Loucy (cell line): ENCODE measurements at regions not wholly inside any gene's neighbourhood (a gene's known extent, or its start where the extent isn't known, plus 50 kb on each side); places are given as distances from the start of the nearest gene placed in this dataset.

ENCODE experiments used
- EZH2phosphoT487 ChIP-seq: fragments of 200-600 bp; IDR thresholded peaks from 2 replicates; pipeline ENCODE4 v1.6.1; 2018; ENCODE audit warnings: antibody characterized with exemption, mild to moderate bottlenecking, moderate library complexity, borderline replicate concordance
- TF ChIP-seq, protein P1 (sequence below): fragments of 200-600 bp; sonication (generic); conservative IDR thresholded peaks from 2 replicates; pipeline ENCODE4 v1.5.1; 2014; ENCODE audit warnings: mild to moderate bottlenecking, antibody characterized with exemption, low read length

- TF ChIP-seq, protein P1, sequence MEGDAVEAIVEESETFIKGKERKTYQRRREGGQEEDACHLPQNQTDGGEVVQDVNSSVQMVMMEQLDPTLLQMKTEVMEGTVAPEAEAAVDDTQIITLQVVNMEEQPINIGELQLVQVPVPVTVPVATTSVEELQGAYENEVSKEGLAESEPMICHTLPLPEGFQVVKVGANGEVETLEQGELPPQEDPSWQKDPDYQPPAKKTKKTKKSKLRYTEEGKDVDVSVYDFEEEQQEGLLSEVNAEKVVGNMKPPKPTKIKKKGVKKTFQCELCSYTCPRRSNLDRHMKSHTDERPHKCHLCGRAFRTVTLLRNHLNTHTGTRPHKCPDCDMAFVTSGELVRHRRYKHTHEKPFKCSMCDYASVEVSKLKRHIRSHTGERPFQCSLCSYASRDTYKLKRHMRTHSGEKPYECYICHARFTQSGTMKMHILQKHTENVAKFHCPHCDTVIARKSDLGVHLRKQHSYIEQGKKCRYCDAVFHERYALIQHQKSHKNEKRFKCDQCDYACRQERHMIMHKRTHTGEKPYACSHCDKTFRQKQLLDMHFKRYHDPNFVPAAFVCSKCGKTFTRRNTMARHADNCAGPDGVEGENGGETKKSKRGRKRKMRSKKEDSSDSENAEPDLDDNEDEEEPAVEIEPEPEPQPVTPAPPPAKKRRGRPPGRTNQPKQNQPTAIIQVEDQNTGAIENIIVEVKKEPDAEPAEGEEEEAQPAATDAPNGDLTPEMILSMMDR: no peak
- TF ChIP-seq EZH2phosphoT487: no peak
These were observed 188.5 kb upstream of the E2F8 start for GRCh38 chr11:19429108-19429760.
